HG02852 (cell line): ENCODE measurements at regions not wholly inside any gene's neighbourhood (a gene's known extent, or its start where the extent isn't known, plus 50 kb on each side); places are given as distances from the start of the nearest gene placed in this dataset.

Experiments used
- ATAC-seq: cut with Tn5 transposase; IDR thresholded peaks from one replicate; pipeline ENCODE4 v1.9.1; 2021; ENCODE audit warnings: mild to moderate bottlenecking, moderate library complexity; ENCODE audit not compliant: unreplicated experiment

GRCh38 chr7:42395607-42396006, 158.6 kb upstream of the GLI3 start:
- ATAC-seq, result no peak

- ATAC-seq, result no peak
These were observed 155.8 kb upstream of the GLI3 start for GRCh38 chr7:42392826-42393225.

GRCh38 chr7:42389697-42390096, 152.7 kb upstream of the GLI3 start:
- ATAC-seq, result no peak

GRCh38 chr7:42385912-42386311, 148.9 kb upstream of the GLI3 start:
- no peak for ATAC-seq

GRCh38 chr7:42381161-42381560, 144.2 kb upstream of the GLI3 start:
- ATAC-seq, result no peak

- ATAC-seq, result no peak
These were observed 143.4 kb upstream of the GLI3 start for GRCh38 chr7:42380401-42380800.

GRCh38 chr7:42378149-42378548, 141.1 kb upstream of the GLI3 start:
- no peak for ATAC-seq

GRCh38 chr7:42373285-42373684, 136.3 kb upstream of the GLI3 start:
- ATAC-seq, result no peak

- no peak for ATAC-seq
These were observed 135.5 kb upstream of the GLI3 start for GRCh38 chr7:42372479-42372878.

GRCh38 chr7:42359946-42360345, 122.9 kb upstream of the GLI3 start:
- no peak for ATAC-seq

GRCh38 chr7:42351316-42351935, 114.4 kb upstream of the GLI3 start:
- no peak for ATAC-seq

- no peak for ATAC-seq
These were observed 113.8 kb upstream of the GLI3 start for GRCh38 chr7:42350801-42351200.

GRCh38 chr7:42348631-42349030, 111.6 kb upstream of the GLI3 start:
- ATAC-seq, result no peak

GRCh38 chr7:42348071-42348470, 111.1 kb upstream of the GLI3 start:
- ATAC-seq, result no peak

- ATAC-seq, result no peak
These were observed 110.6 kb upstream of the GLI3 start for GRCh38 chr7:42347616-42348015.

- ATAC-seq, result no peak
These were observed 108.7 kb upstream of the GLI3 start for GRCh38 chr7:42345478-42346299.

- ATAC-seq, result no peak
These were observed 107.3 kb upstream of the GLI3 start for GRCh38 chr7:42344198-42344755.

GRCh38 chr7:42342381-42342780, 105.4 kb upstream of the GLI3 start:
- ATAC-seq, result no peak

- ATAC-seq, result no peak
These were observed 103.4 kb upstream of the GLI3 start for GRCh38 chr7:42340436-42340835.

GRCh38 chr7:42338916-42339540, 102.0 kb upstream of the GLI3 start:
- ATAC-seq, result no peak

GRCh38 chr7:42338231-42338915, 101.4 kb upstream of the GLI3 start:
- no peak for ATAC-seq
